ENCODE measurements at regions not wholly inside any gene's neighbourhood (a gene's known extent, or its start where the extent isn't known, plus 50 kb on each side); places are given as distances from the start of the nearest gene placed in this dataset.

DNA sequence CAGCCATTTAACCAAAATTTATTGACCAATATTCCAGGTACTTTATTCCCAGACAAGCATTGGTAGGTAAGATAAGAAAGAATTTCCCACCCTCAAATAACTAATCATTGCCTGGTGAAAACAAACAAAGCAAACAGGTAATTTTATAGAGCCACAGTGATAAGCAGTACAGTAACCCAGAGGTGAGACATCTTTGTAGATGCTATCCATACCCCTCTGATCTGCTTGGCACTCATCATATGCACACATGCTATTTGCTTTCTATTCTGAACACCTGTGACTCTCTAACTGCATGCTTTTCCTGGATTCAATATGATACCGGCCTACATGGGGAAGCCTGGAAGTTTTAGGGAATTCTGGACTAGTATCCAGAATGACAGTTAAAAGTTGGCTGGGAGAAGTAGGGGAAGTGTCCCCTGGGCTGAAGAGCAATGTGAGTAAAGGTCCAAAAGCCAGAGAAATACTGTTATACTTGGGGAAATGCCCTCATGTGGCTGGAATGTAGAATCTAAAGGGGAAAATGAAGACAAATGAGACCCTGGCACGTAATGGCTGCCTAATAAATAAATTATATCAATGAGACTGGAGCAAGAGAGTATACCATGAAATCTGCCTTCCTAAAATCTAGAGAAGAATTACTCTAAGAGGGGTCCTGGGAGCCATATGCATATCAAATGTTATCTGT lies 243.8 kb upstream of the ADAMTSL1 start:
- H3K27ac Mint-ChIP-seq (ENCODE audit: unreplicated experiment) = no peak overlapping the region
- H3K27me3 ChIP-seq (ENCODE audit: insufficient read depth, low read length) = no peaks in the 10 kb centered on the region
- no peak overlapping the region for H3K9ac ChIP-seq (ENCODE audit: low read length)
- no peaks in the 10 kb centered on the region for H3K4me1 Mint-ChIP-seq (ENCODE audit: low read depth, unreplicated experiment)
- no peak overlapping the region for H2AFZ ChIP-seq (ENCODE audit: low read depth, low read length)
- no peak for FAIRE-seq
- no peaks in the 10 kb centered on the region for H3K36me3 Mint-ChIP-seq (ENCODE audit: low read depth, unreplicated experiment)
- H3K27ac ChIP-seq (ENCODE audit: low read depth, low read length) = no peak overlapping the region
- peaks cover 5% of the 10 kb centered on the region for H3K27me3 Mint-ChIP-seq (ENCODE audit: low read depth, unreplicated experiment)
- H3K4me3 ChIP-seq (ENCODE audit: insufficient read depth, low read depth, low read length) = no peak overlapping the region
- H3K4me3 Mint-ChIP-seq (ENCODE audit: unreplicated experiment) = no peak overlapping the region
- no peaks in the 10 kb centered on the region for H3K4me1 ChIP-seq (ENCODE audit: insufficient read depth, low read length)
- H4K20me1 ChIP-seq (ENCODE audit: insufficient read depth, low read length) = no peaks in the 10 kb centered on the region
- H3K9me3 ChIP-seq (ENCODE audit: insufficient read depth, low read depth, low read length) = no peaks in the 10 kb centered on the region
- H3K36me3 ChIP-seq (ENCODE audit: insufficient read depth, low read length) = no peaks in the 10 kb centered on the region
- H3K9me3 Mint-ChIP-seq (ENCODE audit: unreplicated experiment) = no peaks in the 10 kb centered on the region
- no peaks in the 10 kb centered on the region for H3K79me2 ChIP-seq (ENCODE audit: insufficient read depth, low read length)
- H3K4me2 ChIP-seq (ENCODE audit: low read length) = no peak overlapping the region
- no peak for TF ChIP-seq EZH2 (IDR thresholded peaks at IDR 0.05; ENCODE audit: insufficient read depth, low read length)
- TF ChIP-seq, protein P1, sequence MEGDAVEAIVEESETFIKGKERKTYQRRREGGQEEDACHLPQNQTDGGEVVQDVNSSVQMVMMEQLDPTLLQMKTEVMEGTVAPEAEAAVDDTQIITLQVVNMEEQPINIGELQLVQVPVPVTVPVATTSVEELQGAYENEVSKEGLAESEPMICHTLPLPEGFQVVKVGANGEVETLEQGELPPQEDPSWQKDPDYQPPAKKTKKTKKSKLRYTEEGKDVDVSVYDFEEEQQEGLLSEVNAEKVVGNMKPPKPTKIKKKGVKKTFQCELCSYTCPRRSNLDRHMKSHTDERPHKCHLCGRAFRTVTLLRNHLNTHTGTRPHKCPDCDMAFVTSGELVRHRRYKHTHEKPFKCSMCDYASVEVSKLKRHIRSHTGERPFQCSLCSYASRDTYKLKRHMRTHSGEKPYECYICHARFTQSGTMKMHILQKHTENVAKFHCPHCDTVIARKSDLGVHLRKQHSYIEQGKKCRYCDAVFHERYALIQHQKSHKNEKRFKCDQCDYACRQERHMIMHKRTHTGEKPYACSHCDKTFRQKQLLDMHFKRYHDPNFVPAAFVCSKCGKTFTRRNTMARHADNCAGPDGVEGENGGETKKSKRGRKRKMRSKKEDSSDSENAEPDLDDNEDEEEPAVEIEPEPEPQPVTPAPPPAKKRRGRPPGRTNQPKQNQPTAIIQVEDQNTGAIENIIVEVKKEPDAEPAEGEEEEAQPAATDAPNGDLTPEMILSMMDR (IDR thresholded peaks at IDR 0.05; ENCODE audit: insufficient read depth, low read depth, low read length) = peak; percentile 5
- DNase-seq (ENCODE audit: low read depth) = no peak

DNA sequence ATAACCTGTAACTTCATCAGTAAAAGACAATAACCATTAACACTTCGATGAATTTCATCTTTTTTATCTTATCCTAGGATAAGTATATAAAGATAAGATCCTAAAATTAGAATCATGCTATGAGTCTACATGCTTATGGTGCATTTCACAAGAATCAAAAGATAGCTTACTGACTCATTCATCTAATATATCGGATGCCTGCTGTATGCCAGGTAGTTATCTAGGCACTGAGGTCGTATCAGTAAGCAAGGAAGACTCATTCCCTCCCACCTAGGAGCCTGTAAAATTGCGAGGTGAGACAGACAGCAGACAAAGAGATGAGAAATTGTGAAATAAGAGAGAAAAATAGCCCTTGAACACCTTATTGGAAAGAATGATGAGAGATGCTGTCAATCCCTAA lies 240.6 kb upstream of the ADAMTSL1 start:
- H3K27me3 ChIP-seq (ENCODE audit: insufficient read depth, low read length) = no peaks in the 10 kb centered on the region
- no peak overlapping the region for H2AFZ ChIP-seq (ENCODE audit: low read depth, low read length)
- Mint-ChIP-seq H3K27me3 (ENCODE audit: low read depth, unreplicated experiment) (peaks cover 5% of the 10 kb centered on the region), H3K4me3 (ENCODE audit: unreplicated experiment) (no peak overlapping the region), H3K4me1 (ENCODE audit: low read depth, unreplicated experiment) (peaks cover 5% of the 10 kb centered on the region), H3K27ac (ENCODE audit: unreplicated experiment) (no peak overlapping the region), H3K36me3 (ENCODE audit: low read depth, unreplicated experiment) (no peaks in the 10 kb centered on the region), H3K9me3 (ENCODE audit: unreplicated experiment) (no peaks in the 10 kb centered on the region)
- H3K4me2 ChIP-seq (ENCODE audit: low read length) = no peak overlapping the region
- H4K20me1 ChIP-seq (ENCODE audit: insufficient read depth, low read length) = no peaks in the 10 kb centered on the region
- H3K9ac ChIP-seq (ENCODE audit: low read length) = no peak overlapping the region
- no peak for TF ChIP-seq EZH2 (IDR thresholded peaks at IDR 0.05; ENCODE audit: insufficient read depth, low read length)
- TF ChIP-seq, protein P1 (IDR thresholded peaks at IDR 0.05; ENCODE audit: insufficient read depth, low read depth, low read length) = no peak
- no peak for DNase-seq (ENCODE audit: low read depth)
- H3K79me2 ChIP-seq (ENCODE audit: insufficient read depth, low read length) = no peaks in the 10 kb centered on the region
- no peak for FAIRE-seq
- no peak overlapping the region for H3K4me3 ChIP-seq (ENCODE audit: insufficient read depth, low read depth, low read length)
- peaks cover 7% of the 10 kb centered on the region for H3K4me1 ChIP-seq (ENCODE audit: insufficient read depth, low read length)
- no peak overlapping the region for H3K27ac ChIP-seq (ENCODE audit: low read depth, low read length)
- no peaks in the 10 kb centered on the region for H3K9me3 ChIP-seq (ENCODE audit: insufficient read depth, low read depth, low read length)
- no peaks in the 10 kb centered on the region for H3K36me3 ChIP-seq (ENCODE audit: insufficient read depth, low read length)

DNA sequence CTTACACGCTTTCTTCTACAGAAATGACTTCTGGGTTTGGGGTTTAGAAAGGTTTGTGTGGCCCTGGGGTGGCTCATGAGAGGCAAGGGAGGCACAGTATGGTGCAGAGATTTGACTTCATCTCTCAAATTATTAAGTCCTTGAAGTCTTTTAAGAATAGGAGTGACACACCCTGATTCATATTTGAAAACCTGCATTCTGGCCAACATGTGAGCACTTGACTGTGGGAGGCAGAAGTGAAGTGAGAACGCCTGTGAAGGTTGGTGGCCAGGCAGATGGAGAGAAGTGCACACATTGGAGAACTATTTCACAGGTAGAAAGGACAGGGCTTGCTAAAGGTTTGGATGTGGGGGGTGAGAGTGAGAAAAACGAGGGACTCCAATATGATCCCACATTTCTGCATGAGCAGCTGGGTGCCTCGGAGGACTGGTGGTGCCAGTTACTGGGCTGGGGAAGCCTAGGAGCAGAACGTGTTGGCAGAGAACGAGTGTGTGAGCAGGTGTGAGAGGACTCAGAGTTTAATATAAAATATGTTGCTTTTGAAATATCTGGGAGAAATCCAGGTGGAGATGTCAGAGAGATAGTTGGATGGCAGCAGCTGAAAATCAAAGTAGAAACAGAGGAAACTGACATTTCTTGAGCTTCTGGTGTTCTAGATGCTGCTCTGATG lies 240.0 kb upstream of the ADAMTSL1 start:
- no peak for FAIRE-seq
- no peak for DNase-seq (ENCODE audit: low read depth)
- Histone ChIP-seq H3K27me3 (ENCODE audit: insufficient read depth, low read length) (no peaks in the 10 kb centered on the region), H3K79me2 (ENCODE audit: insufficient read depth, low read length) (no peaks in the 10 kb centered on the region), H3K9me3 (ENCODE audit: insufficient read depth, low read depth, low read length) (no peaks in the 10 kb centered on the region), H3K27ac (ENCODE audit: low read depth, low read length) (no peak overlapping the region), H2AFZ (ENCODE audit: low read depth, low read length) (no peak overlapping the region), H3K4me3 (ENCODE audit: insufficient read depth, low read depth, low read length) (no peak overlapping the region), H3K4me1 (ENCODE audit: insufficient read depth, low read length) (peaks cover 11% of the 10 kb centered on the region), H3K9ac (ENCODE audit: low read length) (no peak overlapping the region), H3K36me3 (ENCODE audit: insufficient read depth, low read length) (no peaks in the 10 kb centered on the region), H3K4me2 (ENCODE audit: low read length) (no peak overlapping the region), H4K20me1 (ENCODE audit: insufficient read depth, low read length) (no peaks in the 10 kb centered on the region)
- TF ChIP-seq EZH2 (IDR thresholded peaks at IDR 0.05; ENCODE audit: insufficient read depth, low read length) = no peak
- TF ChIP-seq, protein P1 (IDR thresholded peaks at IDR 0.05; ENCODE audit: insufficient read depth, low read depth, low read length) = no peak
- Mint-ChIP-seq H3K27me3 (ENCODE audit: low read depth, unreplicated experiment) (peaks cover 5% of the 10 kb centered on the region), H3K4me3 (ENCODE audit: unreplicated experiment) (no peak overlapping the region), H3K36me3 (ENCODE audit: low read depth, unreplicated experiment) (no peaks in the 10 kb centered on the region), H3K4me1 (ENCODE audit: low read depth, unreplicated experiment) (peaks cover 9% of the 10 kb centered on the region), H3K9me3 (ENCODE audit: unreplicated experiment) (no peaks in the 10 kb centered on the region), H3K27ac (ENCODE audit: unreplicated experiment) (no peak overlapping the region)

All from astrocyte (in vitro differentiated cells and primary cell).